ENCODE measurements at regions not wholly inside any gene's neighbourhood (a gene's known extent, or its start where the extent isn't known, plus 50 kb on each side); places are given as distances from the start of the nearest gene placed in this dataset.
"Not testable (repeated sequence)": the region's sequence is repeated elsewhere in the genome, so short reads cannot be mapped to it uniquely, and the experiment has no call there.

DNA sequence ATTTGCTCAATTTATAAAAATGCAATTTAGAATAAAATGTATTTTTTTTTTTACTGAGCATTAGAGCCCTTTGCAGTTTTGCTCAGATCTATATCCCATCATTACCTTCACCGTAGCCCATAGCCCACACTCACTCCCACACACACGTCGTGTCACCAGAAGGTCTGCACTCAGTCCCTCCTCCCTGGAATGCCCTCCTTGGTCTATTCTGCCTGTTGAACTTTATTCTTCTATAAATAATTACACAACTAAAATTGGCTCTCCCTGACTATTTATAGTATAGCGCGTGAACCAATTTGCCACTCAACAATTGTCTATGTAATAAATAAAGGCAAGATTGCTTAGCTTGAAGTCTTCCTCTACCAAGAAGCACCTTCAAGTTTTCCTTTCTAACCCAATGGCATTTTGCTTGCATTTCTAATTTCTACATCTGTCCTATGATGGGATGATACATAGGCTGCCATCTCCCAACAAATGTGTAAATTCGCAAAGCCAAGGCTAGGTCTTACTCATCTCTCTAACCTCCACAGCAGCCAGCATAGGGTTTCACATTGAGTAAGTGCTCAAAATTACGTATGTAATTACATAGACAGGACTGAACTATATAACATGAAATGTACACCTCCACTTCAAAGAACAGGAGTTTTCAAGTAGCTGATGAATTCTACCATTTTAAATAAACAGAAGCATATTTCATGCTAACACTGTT is 172.0 kb upstream of the HES1 start:
- no peak overlapping the region for H3K4me3 ChIP-seq (ENCODE audit: severe bottlenecking)
- no peak overlapping the region for H3K27ac ChIP-seq (ENCODE audit: poor library complexity, severe bottlenecking)
- no peak for TF ChIP-seq CTCF (IDR thresholded peaks at IDR 0.05; ENCODE audit: poor library complexity, severe bottlenecking)
- H3K4me1 ChIP-seq (ENCODE audit: insufficient read depth, poor library complexity, severe bottlenecking): no peaks in the 10 kb centered on the region
- H3K9me3 ChIP-seq (ENCODE audit: severe bottlenecking): no peaks in the 10 kb centered on the region
- DNase-seq (ENCODE audit: low spot score): no peak
- no peaks in the 10 kb centered on the region for H3K27me3 ChIP-seq (ENCODE audit: insufficient read depth, poor library complexity, severe bottlenecking)
- H3K36me3 ChIP-seq (ENCODE audit: low read depth): no peaks in the 10 kb centered on the region
- no peak for ATAC-seq (ENCODE audit: low read depth)

DNA sequence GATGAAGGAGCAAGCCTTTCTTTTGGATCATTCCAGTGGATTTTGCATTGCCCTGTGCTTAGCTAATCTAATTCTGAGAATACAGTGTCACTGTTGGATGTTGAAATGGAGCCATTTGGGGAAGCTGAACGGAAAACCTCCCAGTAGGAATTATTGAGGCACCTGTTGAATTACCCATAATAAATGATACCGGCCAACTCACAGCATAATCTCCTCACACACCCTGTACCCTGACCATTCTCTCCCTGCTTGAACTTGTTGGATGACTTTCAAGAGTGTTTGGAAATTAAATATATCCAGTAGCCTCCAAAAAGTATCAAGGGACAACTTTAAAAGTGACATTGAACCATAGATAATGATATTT is 171.4 kb upstream of the HES1 start:
- no peak overlapping the region for H3K4me3 ChIP-seq (ENCODE audit: severe bottlenecking)
- no peak for TF ChIP-seq CTCF (IDR thresholded peaks at IDR 0.05; ENCODE audit: poor library complexity, severe bottlenecking)
- H3K27ac ChIP-seq (ENCODE audit: poor library complexity, severe bottlenecking): no peak overlapping the region
- no peaks in the 10 kb centered on the region for H3K4me1 ChIP-seq (ENCODE audit: insufficient read depth, poor library complexity, severe bottlenecking)
- DNase-seq (ENCODE audit: low spot score) (no peak), ATAC-seq (ENCODE audit: low read depth) (no peak)
- no peaks in the 10 kb centered on the region for H3K27me3 ChIP-seq (ENCODE audit: insufficient read depth, poor library complexity, severe bottlenecking)
- no peaks in the 10 kb centered on the region for H3K36me3 ChIP-seq (ENCODE audit: low read depth)
- H3K9me3 ChIP-seq (ENCODE audit: severe bottlenecking): no peaks in the 10 kb centered on the region

- TF ChIP-seq CTCF (IDR thresholded peaks at IDR 0.05; ENCODE audit: poor library complexity, severe bottlenecking): no peak
- Histone ChIP-seq H3K27ac (ENCODE audit: poor library complexity, severe bottlenecking) (no peak overlapping the region), H3K4me1 (ENCODE audit: insufficient read depth, poor library complexity, severe bottlenecking) (peaks cover 15% of the 10 kb centered on the region), H3K36me3 (ENCODE audit: low read depth) (no peaks in the 10 kb centered on the region), H3K4me3 (ENCODE audit: severe bottlenecking) (no peak overlapping the region), H3K27me3 (ENCODE audit: insufficient read depth, poor library complexity, severe bottlenecking) (no peaks in the 10 kb centered on the region), H3K9me3 (ENCODE audit: severe bottlenecking) (no peaks in the 10 kb centered on the region)
- DNase-seq (ENCODE audit: low spot score) (no peak), ATAC-seq (ENCODE audit: low read depth) (no peak)
Observed at GRCh38 chr3:193968380-193968974, 167.5 kb upstream of the HES1 start.

DNA sequence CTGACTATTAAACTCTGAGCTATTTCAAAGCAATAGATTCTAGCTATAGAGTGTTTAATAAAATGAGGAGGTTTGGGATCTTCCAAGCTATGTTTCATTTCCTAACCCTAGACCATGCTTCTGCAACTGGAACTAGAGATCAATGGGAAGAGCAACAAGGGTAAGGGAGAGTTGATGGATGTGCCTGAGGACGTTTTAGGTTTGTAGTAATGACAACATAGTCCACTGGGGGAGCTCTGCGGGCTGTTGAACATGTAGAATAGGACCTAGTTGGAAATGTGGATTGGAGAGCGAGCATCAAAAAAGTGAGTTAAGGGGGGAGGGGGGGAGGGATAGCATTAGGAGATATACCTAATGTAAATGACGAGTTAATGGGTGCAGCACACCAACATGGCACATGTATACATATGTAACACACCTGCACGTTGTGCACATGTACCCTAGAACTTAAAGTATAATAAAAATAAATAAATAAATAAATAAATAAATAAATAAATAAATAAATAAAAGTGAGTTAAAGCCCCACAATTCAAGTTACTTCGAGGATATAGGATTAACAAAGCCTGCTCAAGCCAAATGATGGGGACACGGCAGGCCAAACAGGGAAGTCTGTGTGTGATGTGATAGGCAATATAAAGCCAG is 165.7 kb upstream of the HES1 start:
- H3K27ac ChIP-seq (ENCODE audit: poor library complexity, severe bottlenecking); DNase-seq (ENCODE audit: low spot score): not testable (repeated sequence)
- peak; percentile 44; the same call in 1 of the 3 replicates for ATAC-seq (ENCODE audit: low read depth)

More for the DNA sequence above, 165.7 kb upstream of the HES1 start:
- H3K4me3 ChIP-seq (ENCODE audit: severe bottlenecking); H3K27me3 ChIP-seq (ENCODE audit: insufficient read depth, poor library complexity, severe bottlenecking); H3K36me3 ChIP-seq (ENCODE audit: low read depth); H3K9me3 ChIP-seq (ENCODE audit: severe bottlenecking): not testable (repeated sequence)
- TF ChIP-seq CTCF (IDR thresholded peaks at IDR 0.05; ENCODE audit: poor library complexity, severe bottlenecking): peak; percentile 49
- peaks cover 15% of the 10 kb centered on the region for H3K4me1 ChIP-seq (ENCODE audit: insufficient read depth, poor library complexity, severe bottlenecking)

Measured in RWPE2 (cell line).